ENCODE measurements at regions not wholly inside any gene's neighbourhood (a gene's known extent, or its start where the extent isn't known, plus 50 kb on each side); places are given as distances from the start of the nearest gene placed in this dataset.

DNA sequence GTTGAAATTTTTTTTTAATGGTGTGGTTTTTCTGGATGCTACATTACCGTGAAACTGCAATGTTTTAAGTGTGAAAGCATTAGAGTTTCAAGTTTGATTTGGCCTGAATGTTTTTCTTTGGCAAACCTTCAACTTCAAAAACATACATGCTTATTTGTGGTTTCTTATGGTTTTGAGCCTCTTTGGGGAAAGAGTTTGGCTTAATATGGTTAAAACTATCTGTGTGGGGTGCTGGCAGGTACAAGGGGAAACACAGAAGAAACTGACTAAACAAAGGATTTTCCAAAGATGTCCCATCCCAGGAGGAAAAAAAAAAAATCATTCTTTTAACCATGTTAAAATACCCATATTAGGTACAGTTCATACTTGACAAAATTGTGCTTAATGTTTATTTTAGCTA lies 121.1 kb downstream of the HGF start:
- no peak for TF ChIP-seq EZH2 (IDR thresholded peaks at IDR 0.05; ENCODE audit: borderline replicate concordance, low read length)
- no peak for TF ChIP-seq CTCF (conservative IDR thresholded peaks at IDR 0.05 in 1 of 2, IDR thresholded peaks at IDR 0.05 in 1 of 2; ENCODE audit: extremely low read depth in 1 of 2, insufficient read depth in 1 of 2, low read depth in 1 of 2, low read length in 2 of 2)
